GM06990 (cell line): ENCODE measurements at regions not wholly inside any gene's neighbourhood (a gene's known extent, or its start where the extent isn't known, plus 50 kb on each side); places are given as distances from the start of the nearest gene placed in this dataset.

Source experiments
- DNase-seq: peaks from one replicate; pipeline ENCODE4 v3.0.0-alpha.2; 2011; ENCODE audit not compliant: insufficient read length; ENCODE audit errors: extremely low read depth
- H3K27me3 ChIP-seq: replicated peaks from 2 replicates; pipeline ENCODE4 v1.6.0; 2011; ENCODE audit warnings: low read length; ENCODE audit not compliant: control insufficient read depth, insufficient read depth
- H3K36me3 ChIP-seq: 2 replicates; pipeline ENCODE4 v1.5.1; 2011; ENCODE audit warnings: low read length; ENCODE audit not compliant: control insufficient read depth, insufficient read depth
- H3K4me3 ChIP-seq: replicated peaks from 2 replicates; pipeline ENCODE4 v1.5.1; 2011; ENCODE audit warnings: low read depth, mild to moderate bottlenecking, control low read depth, low read length
- TF ChIP-seq, protein P1 (sequence below): IDR thresholded peaks from 2 replicates; pipeline ENCODE4 v1.5.1; 2011; ENCODE audit warnings: low read length, control low read depth, mild to moderate bottlenecking, inconsistent platforms; ENCODE audit not compliant: insufficient read depth, poor library complexity, severe bottlenecking

DNA sequence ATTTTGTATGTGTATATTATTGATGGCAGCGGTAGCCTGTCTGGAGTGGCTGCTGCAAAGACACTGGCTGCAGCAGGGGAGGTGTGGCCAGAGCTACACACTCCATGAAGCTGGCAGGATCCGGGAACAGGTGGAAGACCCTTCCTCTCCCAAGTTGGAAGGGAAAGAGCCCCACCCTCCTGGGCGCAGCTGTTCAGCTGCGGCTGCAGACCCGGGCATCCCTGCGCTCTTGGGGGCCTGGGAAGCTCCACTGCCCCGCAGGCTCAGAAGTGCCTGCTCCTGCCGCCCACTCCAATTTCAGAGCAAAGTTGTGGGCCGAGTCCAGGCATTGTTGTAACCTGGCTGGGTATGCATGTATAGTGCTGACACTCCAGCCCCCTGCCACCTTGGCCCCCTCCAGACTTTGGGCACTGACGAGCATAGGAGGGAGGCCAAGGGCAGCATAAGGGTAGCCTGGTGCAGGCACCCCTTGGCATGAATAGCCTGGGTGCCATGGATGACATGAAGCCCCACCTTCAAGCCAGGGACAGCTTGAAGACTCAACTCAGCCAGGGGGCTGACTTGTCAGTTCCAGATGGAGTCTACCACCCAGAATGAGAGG lies 90.7 kb upstream of the TMEM168 start:
- H3K27me3 ChIP-seq, result no peaks in the 10 kb centered on the region
- no peak for DNase-seq
- no peaks in the 10 kb centered on the region; the same call in 1 of the 2 replicates for H3K36me3 ChIP-seq
- no peak overlapping the region for H3K4me3 ChIP-seq
- TF ChIP-seq, protein P1, sequence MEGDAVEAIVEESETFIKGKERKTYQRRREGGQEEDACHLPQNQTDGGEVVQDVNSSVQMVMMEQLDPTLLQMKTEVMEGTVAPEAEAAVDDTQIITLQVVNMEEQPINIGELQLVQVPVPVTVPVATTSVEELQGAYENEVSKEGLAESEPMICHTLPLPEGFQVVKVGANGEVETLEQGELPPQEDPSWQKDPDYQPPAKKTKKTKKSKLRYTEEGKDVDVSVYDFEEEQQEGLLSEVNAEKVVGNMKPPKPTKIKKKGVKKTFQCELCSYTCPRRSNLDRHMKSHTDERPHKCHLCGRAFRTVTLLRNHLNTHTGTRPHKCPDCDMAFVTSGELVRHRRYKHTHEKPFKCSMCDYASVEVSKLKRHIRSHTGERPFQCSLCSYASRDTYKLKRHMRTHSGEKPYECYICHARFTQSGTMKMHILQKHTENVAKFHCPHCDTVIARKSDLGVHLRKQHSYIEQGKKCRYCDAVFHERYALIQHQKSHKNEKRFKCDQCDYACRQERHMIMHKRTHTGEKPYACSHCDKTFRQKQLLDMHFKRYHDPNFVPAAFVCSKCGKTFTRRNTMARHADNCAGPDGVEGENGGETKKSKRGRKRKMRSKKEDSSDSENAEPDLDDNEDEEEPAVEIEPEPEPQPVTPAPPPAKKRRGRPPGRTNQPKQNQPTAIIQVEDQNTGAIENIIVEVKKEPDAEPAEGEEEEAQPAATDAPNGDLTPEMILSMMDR, result no peak

DNA sequence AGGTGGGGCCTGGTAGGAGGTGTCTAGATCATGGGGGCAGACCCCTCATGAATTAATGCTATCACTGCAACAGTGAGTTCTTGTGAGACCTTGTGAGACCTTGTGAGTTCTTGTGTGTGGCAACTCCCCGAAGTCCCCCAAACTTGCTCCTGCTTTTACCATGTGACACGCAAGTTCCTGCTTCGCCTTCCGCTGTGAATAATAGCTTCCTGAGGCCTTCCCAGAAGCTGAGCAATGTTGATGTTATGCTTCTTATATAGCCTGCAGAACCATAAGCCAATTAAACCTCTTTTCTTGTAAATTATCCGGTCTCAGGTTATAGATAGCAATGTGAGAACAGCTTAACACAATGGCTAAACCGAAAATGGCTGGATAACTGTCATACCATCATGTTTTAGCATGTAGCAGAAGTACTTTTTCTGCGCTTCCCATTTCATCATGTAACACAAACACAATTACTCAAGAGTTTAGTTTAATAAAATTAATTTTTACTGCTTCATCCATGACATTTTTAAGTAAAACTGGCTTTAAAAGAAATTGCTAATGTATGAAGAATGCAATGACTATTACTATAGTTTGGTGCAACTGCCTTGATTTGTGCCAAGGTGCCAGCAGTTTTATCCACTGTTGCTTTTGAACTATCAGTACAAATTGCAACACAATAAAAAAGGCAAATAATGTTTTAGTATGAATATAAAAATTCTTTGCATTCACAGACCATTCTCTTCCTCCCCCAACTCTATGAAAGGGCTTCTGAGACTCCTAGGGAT lies 87.7 kb upstream of the TMEM168 start:
- TF ChIP-seq, protein P1, result no peak
- Histone ChIP-seq H3K36me3 (no peaks in the 10 kb centered on the region; the same call in 1 of the 2 replicates), H3K4me3 (no peak overlapping the region), H3K27me3 (no peaks in the 10 kb centered on the region)
- DNase-seq, result no peak

DNA sequence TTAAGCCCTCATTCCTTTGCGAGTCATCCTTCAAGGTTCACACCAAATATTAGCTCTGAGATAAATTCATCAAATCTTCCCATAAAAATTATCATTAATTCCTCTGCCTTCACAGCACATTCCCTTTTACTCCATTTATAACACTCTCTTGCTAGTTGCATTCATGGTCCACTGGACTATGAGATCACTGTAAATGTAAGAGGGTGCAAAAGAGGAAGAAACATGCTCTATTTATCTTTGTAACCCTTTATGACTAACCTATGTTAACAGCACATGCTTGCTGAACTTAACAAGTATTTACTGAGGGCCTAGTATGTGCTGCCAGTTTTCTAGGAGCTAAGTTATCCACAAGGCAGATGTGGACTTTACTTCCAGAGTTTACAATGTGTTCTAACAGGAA lies 86.7 kb upstream of the TMEM168 start:
- DNase-seq, result no peak

DNA sequence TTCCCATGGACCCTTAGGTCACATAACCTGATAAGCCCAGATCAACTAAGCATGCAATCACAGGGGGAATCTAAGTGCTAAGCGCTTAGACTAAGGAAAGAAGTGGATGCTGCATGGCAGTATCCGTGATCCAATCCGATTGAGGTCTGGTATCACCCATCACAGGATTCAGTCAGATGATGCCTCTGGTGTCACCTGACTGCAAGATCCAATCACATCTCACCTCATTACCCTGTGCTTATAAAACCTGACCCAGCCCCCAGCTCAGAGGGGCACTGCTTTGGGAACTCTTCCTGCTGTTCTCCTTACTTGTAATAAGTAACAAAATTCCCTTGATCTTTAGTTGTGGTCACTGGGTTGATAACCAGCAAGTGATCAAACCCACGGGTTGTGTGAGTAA lies 84.7 kb upstream of the TMEM168 start:
- no peak for DNase-seq
- TF ChIP-seq, protein P1, result no peak
- no peak overlapping the region for H3K4me3 ChIP-seq
- no peaks in the 10 kb centered on the region for H3K27me3 ChIP-seq
- H3K36me3 ChIP-seq, result no peaks in the 10 kb centered on the region

More for the DNA sequence above, 86.7 kb upstream of the TMEM168 start:
- TF ChIP-seq, protein P1, result no peak
- Histone ChIP-seq H3K36me3 (no peaks in the 10 kb centered on the region; the same call in 1 of the 2 replicates), H3K4me3 (no peak overlapping the region), H3K27me3 (no peaks in the 10 kb centered on the region)

DNA sequence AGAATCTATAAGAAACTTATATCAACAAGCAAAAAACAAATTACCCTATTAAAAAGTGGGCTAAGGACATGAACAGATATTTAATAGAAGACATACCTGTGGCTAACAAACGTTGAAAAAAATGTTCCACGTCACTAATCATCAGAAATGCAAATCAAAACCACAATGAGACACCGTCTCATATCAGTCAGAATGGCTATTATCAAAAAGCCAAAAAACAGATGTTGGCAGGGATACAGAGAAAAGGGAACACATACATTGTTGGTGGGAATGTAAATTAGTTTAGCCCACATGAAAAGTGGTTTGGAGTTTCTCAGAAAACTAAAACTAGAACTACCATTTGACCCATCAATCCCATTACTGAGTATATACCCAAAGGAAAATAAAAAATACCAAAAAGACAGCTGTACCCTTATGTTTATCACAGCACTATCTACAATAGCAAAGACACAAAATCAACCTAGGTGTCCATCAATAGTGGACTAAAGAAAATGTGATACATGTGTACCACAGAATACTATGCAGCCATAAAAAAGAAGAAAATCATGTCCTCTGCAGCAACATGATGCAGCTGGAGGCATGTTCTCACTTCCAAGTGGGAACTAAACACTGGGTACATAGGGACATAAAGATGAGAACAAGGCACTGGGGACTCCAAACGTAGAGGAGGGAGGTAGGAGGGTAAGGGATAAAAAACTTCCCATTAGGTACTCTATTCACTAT lies 83.8 kb upstream of the TMEM168 start:
- Histone ChIP-seq H3K36me3 (no peaks in the 10 kb centered on the region), H3K4me3 (no peak overlapping the region), H3K27me3 (no peaks in the 10 kb centered on the region)
- no peak for DNase-seq
- TF ChIP-seq, protein P1, result no peak
